Hepatocyte (in vitro differentiated cells): ENCODE measurements at regions not wholly inside any gene's neighbourhood (a gene's known extent, or its start where the extent isn't known, plus 50 kb on each side); places are given as distances from the start of the nearest gene placed in this dataset.

Experiments
- DNase-seq: peaks from one replicate; pipeline ENCODE4 v3.0.0-alpha.2; 2016; ENCODE audit warnings: low spot score
- H2AFZ ChIP-seq: fragments of 200-600 bp; sonication (generic); 2 replicates; pipeline ENCODE4 v1.6.0; 2016; ENCODE audit warnings: antibody characterized with exemption, mild to moderate bottlenecking
- H3K27ac ChIP-seq: fragments of 200-600 bp; sonication (generic); 2 replicates; pipeline ENCODE4 v1.5.1; 2016; ENCODE audit warnings: mild to moderate bottlenecking
- H3K27me3 ChIP-seq: fragments of 200-600 bp; sonication (generic); 2 replicates; pipeline ENCODE4 v1.6.1; 2016
- H3K36me3 ChIP-seq: fragments of 200-600 bp; sonication (generic); replicated peaks from 2 replicates; pipeline ENCODE4 v1.5.1; 2016; ENCODE audit warnings: low read depth; ENCODE audit not compliant: insufficient read depth
- H3K4me1 ChIP-seq: fragments of 200-600 bp; sonication (generic); 2 replicates; pipeline ENCODE4 v1.5.1; 2016; ENCODE audit warnings: mild to moderate bottlenecking, moderate library complexity; ENCODE audit not compliant: insufficient read depth
- H3K4me2 ChIP-seq: fragments of 200-600 bp; sonication (generic); 2 replicates; pipeline ENCODE4 v1.6.0; 2016
- H3K4me3 ChIP-seq: fragments of 200-600 bp; sonication (generic); 2 replicates; pipeline ENCODE4 v1.5.1; 2016; ENCODE audit warnings: mild to moderate bottlenecking
- H3K79me2 ChIP-seq: fragments of 200-600 bp; sonication (generic); 2 replicates; pipeline ENCODE4 v1.6.0; 2017; ENCODE audit warnings: mild to moderate bottlenecking
- H3K9me2 ChIP-seq: fragments of 200-600 bp; sonication (generic); replicated peaks from 2 replicates; pipeline ENCODE4 v1.6.0; 2017; ENCODE audit warnings: mild to moderate bottlenecking; ENCODE audit not compliant: insufficient read depth
- H3K9me3 ChIP-seq: fragments of 200-600 bp; sonication (generic); 2 replicates; pipeline ENCODE4 v1.5.1; 2016; ENCODE audit warnings: low read depth, mild to moderate bottlenecking
- H4K20me1 ChIP-seq: fragments of 200-600 bp; sonication (generic); 2 replicates; pipeline ENCODE4 v1.6.0; 2016; ENCODE audit warnings: mild to moderate bottlenecking; ENCODE audit not compliant: insufficient read depth, poor library complexity, severe bottlenecking
- EZH2 ChIP-seq: fragments of 200-600 bp; sonication (generic); IDR thresholded peaks from 2 replicates; pipeline ENCODE4 v1.6.1; 2016; ENCODE audit warnings: antibody characterized with exemption, mild to moderate bottlenecking, borderline replicate concordance
- EZH2phosphoT487 ChIP-seq: fragments of 200-600 bp; sonication (generic); IDR thresholded peaks from one replicate; pipeline ENCODE4 v1.6.1; 2018; ENCODE audit warnings: antibody characterized with exemption, mild to moderate bottlenecking, low read depth, moderate library complexity; ENCODE audit not compliant: unreplicated experiment, severe bottlenecking
- WGBS: methylation state at CpG from one replicate; pipeline ENCODE4 v1.1.6; 2016; ENCODE audit warnings: low lambda C conversion rate; ENCODE audit errors: missing lambda C conversion rate; 5-methylcytosine and 5-hydroxymethylcytosine counted together
- TF ChIP-seq, protein P1 (sequence below): fragments of 200-600 bp; sonication (generic); IDR thresholded peaks from 2 replicates; pipeline ENCODE4 v1.5.1; 2016; ENCODE audit warnings: antibody characterized with exemption, mild to moderate bottlenecking; ENCODE audit not compliant: poor library complexity

DNA sequence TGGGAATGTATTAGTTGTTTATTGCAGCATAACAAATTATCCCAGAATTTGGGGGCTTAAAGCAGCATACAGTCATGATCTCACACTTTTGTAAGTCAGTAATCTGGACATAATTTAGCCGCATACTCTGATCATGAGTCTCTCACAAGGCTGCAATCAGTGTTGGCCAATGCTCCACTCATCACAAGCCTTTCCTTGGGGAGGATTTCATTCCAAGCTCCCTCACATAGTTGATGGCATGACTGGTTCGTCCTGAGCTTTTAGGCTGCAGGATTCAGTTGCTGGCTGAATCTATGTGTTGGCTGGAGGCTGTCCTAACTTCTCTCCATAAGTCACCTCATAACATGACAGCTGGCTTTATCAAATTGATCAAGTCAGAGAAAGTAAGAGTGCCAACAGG is 1568.6 kb upstream of the PCDH7 start:
- Histone ChIP-seq H3K27ac (no peak overlapping the region), H3K9me2 (no peaks in the 10 kb centered on the region), H3K36me3 (no peaks in the 10 kb centered on the region), H4K20me1 (no peaks in the 10 kb centered on the region), H3K4me3 (no peak overlapping the region), H3K9me3 (no peaks in the 10 kb centered on the region), H3K79me2 (no peaks in the 10 kb centered on the region), H3K4me1 (no peaks in the 10 kb centered on the region), H3K27me3 (no peaks in the 10 kb centered on the region), H2AFZ (no peak overlapping the region), H3K4me2 (no peak overlapping the region)
- WGBS = 73% methylated on average over 2 of the region's 2 CpGs
- DNase-seq = no peak
- TF ChIP-seq EZH2 = no peak
- TF ChIP-seq, protein P1, sequence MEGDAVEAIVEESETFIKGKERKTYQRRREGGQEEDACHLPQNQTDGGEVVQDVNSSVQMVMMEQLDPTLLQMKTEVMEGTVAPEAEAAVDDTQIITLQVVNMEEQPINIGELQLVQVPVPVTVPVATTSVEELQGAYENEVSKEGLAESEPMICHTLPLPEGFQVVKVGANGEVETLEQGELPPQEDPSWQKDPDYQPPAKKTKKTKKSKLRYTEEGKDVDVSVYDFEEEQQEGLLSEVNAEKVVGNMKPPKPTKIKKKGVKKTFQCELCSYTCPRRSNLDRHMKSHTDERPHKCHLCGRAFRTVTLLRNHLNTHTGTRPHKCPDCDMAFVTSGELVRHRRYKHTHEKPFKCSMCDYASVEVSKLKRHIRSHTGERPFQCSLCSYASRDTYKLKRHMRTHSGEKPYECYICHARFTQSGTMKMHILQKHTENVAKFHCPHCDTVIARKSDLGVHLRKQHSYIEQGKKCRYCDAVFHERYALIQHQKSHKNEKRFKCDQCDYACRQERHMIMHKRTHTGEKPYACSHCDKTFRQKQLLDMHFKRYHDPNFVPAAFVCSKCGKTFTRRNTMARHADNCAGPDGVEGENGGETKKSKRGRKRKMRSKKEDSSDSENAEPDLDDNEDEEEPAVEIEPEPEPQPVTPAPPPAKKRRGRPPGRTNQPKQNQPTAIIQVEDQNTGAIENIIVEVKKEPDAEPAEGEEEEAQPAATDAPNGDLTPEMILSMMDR = no peak
- no peak for TF ChIP-seq EZH2phosphoT487

DNA sequence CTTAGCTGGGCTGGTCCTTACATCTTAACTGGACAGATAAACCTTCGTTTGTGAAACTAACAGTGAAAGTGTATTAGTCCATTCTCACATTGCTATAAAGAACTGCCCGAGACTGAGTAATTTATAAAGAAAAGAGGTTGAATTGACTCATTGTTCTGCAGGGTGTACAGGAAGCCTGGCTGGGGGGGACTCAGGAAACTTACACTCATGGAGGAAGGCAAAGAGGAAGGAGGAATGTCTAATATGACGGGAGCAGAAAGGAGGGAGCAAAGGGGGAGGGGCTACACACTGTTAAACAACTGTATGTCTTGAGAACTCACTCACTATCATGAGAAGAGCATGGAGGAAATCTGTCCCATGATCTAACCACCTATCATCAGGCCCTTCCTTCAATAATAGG is 1566.5 kb upstream of the PCDH7 start:
- no peak for DNase-seq
- Histone ChIP-seq H2AFZ (no peak overlapping the region), H3K27ac (no peak overlapping the region), H3K4me2 (no peak overlapping the region), H3K79me2 (no peaks in the 10 kb centered on the region), H3K27me3 (no peaks in the 10 kb centered on the region), H3K9me2 (no peaks in the 10 kb centered on the region), H3K36me3 (no peaks in the 10 kb centered on the region), H3K4me3 (no peak overlapping the region), H4K20me1 (no peaks in the 10 kb centered on the region), H3K9me3 (no peaks in the 10 kb centered on the region), H3K4me1 (no peaks in the 10 kb centered on the region)
- 77% methylated on average over 3 of the region's 3 CpGs for WGBS
- no peak for TF ChIP-seq EZH2phosphoT487
- TF ChIP-seq EZH2 = no peak
- TF ChIP-seq, protein P1 = no peak

DNA sequence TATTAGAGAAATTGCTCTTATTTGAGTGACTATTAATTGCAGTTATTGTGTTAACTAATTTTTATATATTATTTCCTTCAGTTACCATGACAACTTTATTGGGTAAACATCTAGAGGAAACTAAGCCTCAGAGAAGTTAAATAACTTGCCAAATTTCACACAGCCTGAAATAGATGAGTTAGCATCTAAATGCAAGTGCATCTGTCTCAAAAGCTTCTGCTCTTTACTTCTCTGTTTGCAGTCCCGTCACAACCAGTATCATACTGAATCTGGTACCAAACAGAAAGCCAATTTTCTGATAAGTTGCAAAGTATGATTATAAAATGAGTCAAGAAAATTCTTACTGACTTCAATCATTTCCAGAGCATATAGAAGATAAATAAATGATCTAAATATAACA is 1544.9 kb upstream of the PCDH7 start:
- no peaks in the 10 kb centered on the region for H3K4me1 ChIP-seq
- no peaks in the 10 kb centered on the region for H3K9me3 ChIP-seq
- H3K4me2 ChIP-seq = no peak overlapping the region
- no peaks in the 10 kb centered on the region for H3K9me2 ChIP-seq
- no peaks in the 10 kb centered on the region for H3K27me3 ChIP-seq
- no peaks in the 10 kb centered on the region for H3K79me2 ChIP-seq
- DNase-seq = no peak
- WGBS = 90% methylated on average over 1 of the region's 1 CpG
- TF ChIP-seq EZH2 (no peak), EZH2phosphoT487 (no peak)
- TF ChIP-seq, protein P1 = no peak
- H3K27ac ChIP-seq = no peak overlapping the region
- H3K36me3 ChIP-seq = no peaks in the 10 kb centered on the region
- no peak overlapping the region for H3K4me3 ChIP-seq
- H4K20me1 ChIP-seq = no peaks in the 10 kb centered on the region
- H2AFZ ChIP-seq = no peak overlapping the region

DNA sequence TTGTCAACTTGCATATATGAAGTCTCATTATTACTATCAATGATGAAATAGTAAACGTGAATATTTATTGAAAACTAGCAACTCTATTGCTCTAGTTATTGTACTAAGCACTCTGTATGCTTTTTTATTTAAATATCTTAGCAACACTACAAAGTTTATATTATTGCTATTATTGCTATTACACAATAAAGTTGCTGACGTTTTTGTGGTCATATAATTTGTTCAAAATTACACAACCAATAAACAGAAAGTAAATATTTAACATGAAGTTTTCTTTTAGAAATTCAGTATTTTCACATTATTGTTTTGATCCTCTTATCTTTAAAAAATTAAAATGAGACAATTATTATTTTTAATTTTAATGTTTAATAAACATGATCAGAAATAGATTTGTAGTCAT is 1521.1 kb upstream of the PCDH7 start:
- H2AFZ ChIP-seq = no peak overlapping the region
- no peak for TF ChIP-seq EZH2phosphoT487
- no peak for TF ChIP-seq EZH2
- TF ChIP-seq, protein P1 = no peak
- 80% methylated on average over 2 of the region's 2 CpGs for WGBS
- H3K36me3 ChIP-seq = no peaks in the 10 kb centered on the region
- H3K9me3 ChIP-seq = no peaks in the 10 kb centered on the region
- H3K79me2 ChIP-seq = no peaks in the 10 kb centered on the region
- H3K27me3 ChIP-seq = no peaks in the 10 kb centered on the region
- no peaks in the 10 kb centered on the region for H4K20me1 ChIP-seq
- DNase-seq = no peak
- H3K4me3 ChIP-seq = no peak overlapping the region
- H3K27ac ChIP-seq = no peak overlapping the region
- no peaks in the 10 kb centered on the region for H3K9me2 ChIP-seq
- H3K4me1 ChIP-seq = no peaks in the 10 kb centered on the region
- H3K4me2 ChIP-seq = no peak overlapping the region
